IPS-18a (cell line): ENCODE measurements at regions not wholly inside any gene's neighbourhood (a gene's known extent, or its start where the extent isn't known, plus 50 kb on each side); places are given as distances from the start of the nearest gene placed in this dataset.

ENCODE experiments used
- H3K27ac ChIP-seq: one replicate; pipeline ENCODE4 v1.5.1; 2013; ENCODE audit warnings: low read length
- H3K27me3 ChIP-seq: one replicate; pipeline ENCODE4 v1.6.1; 2013; ENCODE audit warnings: mild to moderate bottlenecking, low read length; ENCODE audit not compliant: control insufficient read depth, insufficient read depth
- H3K36me3 ChIP-seq: one replicate; pipeline ENCODE4 v1.6.1; 2013; ENCODE audit warnings: low read depth, low read length; ENCODE audit not compliant: control insufficient read depth
- H3K4me1 ChIP-seq: one replicate; pipeline ENCODE4 v1.6.1; 2013; ENCODE audit warnings: low read depth, low read length; ENCODE audit not compliant: control insufficient read depth
- H3K4me3 ChIP-seq: one replicate; pipeline ENCODE4 v1.5.1; 2013; ENCODE audit warnings: low read length
- H3K9ac ChIP-seq: one replicate; pipeline ENCODE4 v1.6.1; 2013; ENCODE audit warnings: mild to moderate bottlenecking, low read length, moderate library complexity
- H3K9me3 ChIP-seq: one replicate; pipeline ENCODE4 v1.6.1; 2013; ENCODE audit warnings: low read depth, low read length; ENCODE audit not compliant: control insufficient read depth

GRCh38 chr2:150224321-150224720 lies 263.1 kb downstream of the RND3 start:
- Histone ChIP-seq H3K27ac (no peak overlapping the region), H3K27me3 (no peaks in the 10 kb centered on the region), H3K4me1 (no peaks in the 10 kb centered on the region), H3K4me3 (no peak overlapping the region), H3K9me3 (no peaks in the 10 kb centered on the region), H3K36me3 (no peaks in the 10 kb centered on the region), H3K9ac (no peak overlapping the region)

GRCh38 chr2:150222942-150223341 lies 264.5 kb downstream of the RND3 start:
- H3K36me3 ChIP-seq: no peaks in the 10 kb centered on the region
- H3K27me3 ChIP-seq: no peaks in the 10 kb centered on the region

GRCh38 chr2:150222379-150222778 lies 265.1 kb downstream of the RND3 start:
- no peaks in the 10 kb centered on the region for H3K9me3 ChIP-seq
- H3K36me3 ChIP-seq: no peaks in the 10 kb centered on the region
- no peaks in the 10 kb centered on the region for H3K4me1 ChIP-seq
- no peak overlapping the region for H3K4me3 ChIP-seq
- H3K27ac ChIP-seq: no peak overlapping the region
- H3K27me3 ChIP-seq: no peaks in the 10 kb centered on the region
- H3K9ac ChIP-seq: no peak overlapping the region

More at GRCh38 chr2:150222942-150223341, 264.5 kb downstream of the RND3 start:
- Histone ChIP-seq H3K9ac (no peak overlapping the region), H3K4me1 (no peaks in the 10 kb centered on the region), H3K9me3 (no peaks in the 10 kb centered on the region), H3K27ac (no peak overlapping the region), H3K4me3 (no peak overlapping the region)

- H3K27ac ChIP-seq: no peak overlapping the region
- no peaks in the 10 kb centered on the region for H3K9me3 ChIP-seq
- no peaks in the 10 kb centered on the region for H3K36me3 ChIP-seq
- no peak overlapping the region for H3K9ac ChIP-seq
- H3K4me1 ChIP-seq: peaks cover 4% of the 10 kb centered on the region
- H3K27me3 ChIP-seq: no peaks in the 10 kb centered on the region
- no peak overlapping the region for H3K4me3 ChIP-seq
Measured at GRCh38 chr2:150219861-150220260, 267.6 kb downstream of the RND3 start.

DNA sequence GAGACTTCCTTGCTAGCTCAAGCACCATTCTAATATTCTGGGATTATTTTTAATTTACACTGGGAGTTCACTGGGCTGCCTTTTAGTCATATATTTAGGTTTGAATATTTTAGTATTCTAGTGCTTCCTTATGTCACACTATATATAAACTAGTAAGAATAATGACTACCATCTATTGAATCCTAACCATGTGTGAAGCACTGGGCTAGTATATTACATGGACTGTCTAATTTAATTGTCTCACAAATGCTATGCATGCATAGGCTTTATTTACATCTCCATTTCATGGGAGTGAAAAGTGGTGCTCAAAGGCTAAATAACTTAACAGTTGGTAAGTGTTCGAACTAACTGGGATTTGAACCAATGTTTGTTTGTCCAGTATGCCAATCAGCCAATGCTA lies 272.4 kb downstream of the RND3 start:
- Histone ChIP-seq H3K4me1 (peaks cover 9% of the 10 kb centered on the region), H3K4me3 (no peak overlapping the region)

GRCh38 chr2:150214626-150215025 lies 272.8 kb downstream of the RND3 start:
- no peak overlapping the region for H3K4me3 ChIP-seq

More for the DNA sequence above, 272.4 kb downstream of the RND3 start:
- no peaks in the 10 kb centered on the region for H3K36me3 ChIP-seq
- H3K27ac ChIP-seq: no peak overlapping the region
- no peaks in the 10 kb centered on the region for H3K9me3 ChIP-seq
- no peaks in the 10 kb centered on the region for H3K27me3 ChIP-seq
- H3K9ac ChIP-seq: no peak overlapping the region

DNA sequence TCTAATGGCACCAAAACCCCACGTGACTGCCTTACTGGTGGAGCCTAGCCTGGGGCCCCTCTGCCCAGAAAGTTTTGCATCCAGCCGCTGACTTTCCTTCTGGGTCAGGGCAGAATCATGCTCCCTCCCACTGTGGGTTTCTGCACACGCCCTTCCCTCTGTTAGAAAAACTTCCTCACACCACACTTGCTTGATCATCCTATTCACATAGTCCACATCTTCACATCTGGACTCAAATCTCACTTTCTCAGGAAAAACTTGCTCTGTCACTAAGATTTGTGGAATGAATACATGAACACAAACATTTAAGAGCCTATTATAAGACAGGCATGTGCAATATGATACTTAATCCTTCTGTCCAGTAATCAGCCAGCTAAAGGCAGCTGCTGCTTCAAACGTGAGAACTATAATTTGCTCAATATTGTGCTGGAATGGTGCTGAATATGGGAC lies 274.7 kb downstream of the RND3 start:
- no peak overlapping the region for H3K27ac ChIP-seq
- no peak overlapping the region for H3K4me3 ChIP-seq
- no peaks in the 10 kb centered on the region for H3K36me3 ChIP-seq
- H3K9me3 ChIP-seq: no peaks in the 10 kb centered on the region
- no peak overlapping the region for H3K9ac ChIP-seq
- H3K27me3 ChIP-seq: no peaks in the 10 kb centered on the region
- H3K4me1 ChIP-seq: peaks cover 16% of the 10 kb centered on the region

More at GRCh38 chr2:150214626-150215025, 272.8 kb downstream of the RND3 start:
- Histone ChIP-seq H3K27ac (no peak overlapping the region), H3K36me3 (no peaks in the 10 kb centered on the region), H3K27me3 (no peaks in the 10 kb centered on the region), H3K9me3 (no peaks in the 10 kb centered on the region), H3K4me1 (peaks cover 9% of the 10 kb centered on the region), H3K9ac (no peak overlapping the region)

GRCh38 chr2:150211164-150211631 lies 276.3 kb downstream of the RND3 start:
- Histone ChIP-seq H3K4me1 (peaks cover 16% of the 10 kb centered on the region), H3K9me3 (no peaks in the 10 kb centered on the region), H3K36me3 (no peaks in the 10 kb centered on the region), H3K27me3 (no peaks in the 10 kb centered on the region), H3K27ac (no peak overlapping the region), H3K9ac (no peak overlapping the region), H3K4me3 (no peak overlapping the region)

- H3K36me3 ChIP-seq: no peaks in the 10 kb centered on the region
- H3K27ac ChIP-seq: no peak overlapping the region
- no peaks in the 10 kb centered on the region for H3K9me3 ChIP-seq
- no peak overlapping the region for H3K9ac ChIP-seq
- peaks cover 11% of the 10 kb centered on the region for H3K4me1 ChIP-seq
- H3K27me3 ChIP-seq: no peaks in the 10 kb centered on the region
- H3K4me3 ChIP-seq: no peak overlapping the region
Measured at GRCh38 chr2:150209746-150210145, 277.7 kb downstream of the RND3 start.

DNA sequence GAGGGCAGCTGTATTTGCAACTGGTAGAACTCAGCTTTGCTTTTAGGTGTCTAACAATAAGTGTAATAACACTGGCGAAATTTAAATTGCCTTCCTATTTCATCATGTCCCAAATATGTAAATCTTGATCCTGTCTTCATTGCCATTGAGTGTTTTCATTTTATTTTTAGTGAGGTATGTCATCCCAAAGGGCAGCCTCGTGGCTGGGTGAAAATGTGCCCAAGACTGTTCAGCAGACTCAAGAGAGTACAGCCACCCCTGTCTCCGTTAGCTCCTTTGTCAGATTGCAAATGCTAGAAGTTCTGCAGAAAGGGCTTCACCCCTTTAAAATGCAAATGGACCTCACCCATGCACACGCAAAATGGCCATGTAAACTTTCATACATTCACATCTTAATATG lies 278.8 kb downstream of the RND3 start:
- no peak overlapping the region for H3K4me3 ChIP-seq
- H3K9ac ChIP-seq: no peak overlapping the region
- H3K27ac ChIP-seq: no peak overlapping the region
- peaks cover 7% of the 10 kb centered on the region for H3K4me1 ChIP-seq
- no peaks in the 10 kb centered on the region for H3K9me3 ChIP-seq
- no peaks in the 10 kb centered on the region for H3K27me3 ChIP-seq
- H3K36me3 ChIP-seq: no peaks in the 10 kb centered on the region

DNA sequence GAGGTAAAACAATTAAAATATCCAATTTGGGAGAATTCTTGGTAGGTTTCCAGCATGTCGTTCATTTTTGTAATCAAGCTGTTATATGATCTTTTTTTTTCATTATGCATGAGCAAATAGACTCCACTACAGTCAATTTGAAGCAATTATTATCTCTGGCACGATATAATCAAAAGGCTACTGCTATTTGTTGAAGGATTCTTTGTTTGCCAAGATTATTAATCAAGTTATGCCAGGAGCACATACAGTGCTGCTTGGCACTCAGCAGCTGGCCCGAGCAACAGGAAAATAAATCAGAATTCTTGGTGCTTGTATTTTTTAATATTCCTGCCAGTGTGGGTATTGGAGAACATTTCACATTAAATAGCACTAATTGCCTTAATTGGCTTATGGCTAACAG lies 279.5 kb downstream of the RND3 start:
- Histone ChIP-seq H3K36me3 (no peaks in the 10 kb centered on the region), H3K4me1 (peaks cover 7% of the 10 kb centered on the region), H3K9me3 (no peaks in the 10 kb centered on the region), H3K9ac (no peak overlapping the region), H3K4me3 (no peak overlapping the region), H3K27me3 (no peaks in the 10 kb centered on the region), H3K27ac (no peak overlapping the region)

GRCh38 chr2:150204451-150204850 lies 283.0 kb downstream of the RND3 start:
- Histone ChIP-seq H3K27ac (no peak overlapping the region), H3K4me3 (no peak overlapping the region), H3K9me3 (no peaks in the 10 kb centered on the region), H3K36me3 (no peaks in the 10 kb centered on the region), H3K27me3 (no peaks in the 10 kb centered on the region), H3K4me1 (peaks cover 7% of the 10 kb centered on the region), H3K9ac (no peak overlapping the region)
